ENCODE measurements at regions not wholly inside any gene's neighbourhood (a gene's known extent, or its start where the extent isn't known, plus 50 kb on each side); places are given as distances from the start of the nearest gene placed in this dataset.

DNA sequence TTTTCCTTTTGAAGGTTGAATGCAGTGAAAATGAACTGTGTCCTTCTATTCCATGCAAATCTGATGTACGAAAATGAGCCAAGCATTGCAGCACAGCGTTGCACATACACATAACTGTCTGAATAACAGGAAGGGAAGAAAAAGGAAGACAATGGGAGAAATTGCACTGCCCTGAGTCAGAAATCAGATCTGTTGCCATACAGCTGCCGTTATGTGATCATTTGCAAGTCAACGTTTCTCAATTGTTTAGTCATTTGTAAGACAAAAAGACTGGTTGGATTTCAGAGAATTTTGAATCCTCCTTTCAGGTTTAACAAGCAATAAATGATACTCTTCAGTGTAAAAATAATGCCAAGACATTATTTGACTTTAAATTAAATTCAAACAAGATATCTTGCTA lies 284.1 kb downstream of the DSEL start:
- WGBS, 2 donors, result 55 to 58% methylated on average over 4 of the region's 4 CpGs

DNA sequence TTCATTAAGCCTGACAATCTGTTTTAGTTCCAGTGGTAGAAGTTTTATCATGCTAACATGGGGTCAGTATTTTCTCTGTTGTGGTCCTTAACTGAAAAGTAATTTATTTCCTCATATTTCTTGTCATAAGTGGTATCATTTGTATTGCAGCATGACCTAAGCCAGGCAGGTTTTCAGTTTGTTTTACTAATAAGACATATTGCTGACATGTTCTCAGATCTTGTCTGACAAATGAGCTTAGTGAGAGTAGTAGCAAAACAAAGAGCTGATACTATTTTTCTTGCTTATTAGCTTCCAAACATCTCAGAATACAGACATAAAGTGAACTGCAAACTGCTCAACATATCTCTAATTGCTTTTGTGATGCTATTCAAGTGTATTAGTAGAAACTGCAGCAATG lies 293.6 kb downstream of the DSEL start:
- Histone ChIP-seq H3K36me3 (ENCODE audit: control insufficient read depth in 4 of 4, insufficient read depth in 4 of 4, low read length in 4 of 4) (no peaks in the 10 kb centered on the region), H3K4me3 (no peak overlapping the region), H3K27me3 (ENCODE audit: control insufficient read depth in 3 of 3, insufficient read depth in 3 of 3, low read length in 2 of 3) (peaks cover 0 to 3% (median 0%) of the 10 kb centered on the region in 3 donors), H3K9ac (ENCODE audit: insufficient read depth in 1 of 2, low read length in 2 of 2) (no peak overlapping the region), H3K4me1 (ENCODE audit: control insufficient read depth in 5 of 5, insufficient read depth in 5 of 5, low read length in 5 of 5) (no peaks in the 10 kb centered on the region), H3K27ac (ENCODE audit: low read depth in 1 of 2, low read length in 1 of 2) (no peak overlapping the region), H3K9me3 (ENCODE audit: control insufficient read depth in 4 of 4, insufficient read depth in 3 of 4, low read length in 3 of 4) (no peaks in the 10 kb centered on the region)
- TF ChIP-seq, protein P1, sequence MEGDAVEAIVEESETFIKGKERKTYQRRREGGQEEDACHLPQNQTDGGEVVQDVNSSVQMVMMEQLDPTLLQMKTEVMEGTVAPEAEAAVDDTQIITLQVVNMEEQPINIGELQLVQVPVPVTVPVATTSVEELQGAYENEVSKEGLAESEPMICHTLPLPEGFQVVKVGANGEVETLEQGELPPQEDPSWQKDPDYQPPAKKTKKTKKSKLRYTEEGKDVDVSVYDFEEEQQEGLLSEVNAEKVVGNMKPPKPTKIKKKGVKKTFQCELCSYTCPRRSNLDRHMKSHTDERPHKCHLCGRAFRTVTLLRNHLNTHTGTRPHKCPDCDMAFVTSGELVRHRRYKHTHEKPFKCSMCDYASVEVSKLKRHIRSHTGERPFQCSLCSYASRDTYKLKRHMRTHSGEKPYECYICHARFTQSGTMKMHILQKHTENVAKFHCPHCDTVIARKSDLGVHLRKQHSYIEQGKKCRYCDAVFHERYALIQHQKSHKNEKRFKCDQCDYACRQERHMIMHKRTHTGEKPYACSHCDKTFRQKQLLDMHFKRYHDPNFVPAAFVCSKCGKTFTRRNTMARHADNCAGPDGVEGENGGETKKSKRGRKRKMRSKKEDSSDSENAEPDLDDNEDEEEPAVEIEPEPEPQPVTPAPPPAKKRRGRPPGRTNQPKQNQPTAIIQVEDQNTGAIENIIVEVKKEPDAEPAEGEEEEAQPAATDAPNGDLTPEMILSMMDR (IDR thresholded peaks at IDR 0.05; ENCODE audit: control extremely low read depth, extremely low read depth), result no peak
- DNase-seq (no peak), ATAC-seq (ENCODE audit: insufficient read depth, low FRiP score) (no peak)

More for the DNA sequence above, 284.1 kb downstream of the DSEL start:
- no peaks in the 10 kb centered on the region for H3K4me1 ChIP-seq (ENCODE audit: control insufficient read depth in 5 of 5, insufficient read depth in 5 of 5, low read length in 5 of 5)
- no peaks in the 10 kb centered on the region for H3K9me3 ChIP-seq (ENCODE audit: control insufficient read depth in 4 of 4, insufficient read depth in 3 of 4, low read length in 3 of 4)
- no peak overlapping the region for H3K27ac ChIP-seq (ENCODE audit: low read depth in 1 of 2, low read length in 1 of 2)
- TF ChIP-seq, protein P1 (IDR thresholded peaks at IDR 0.05; ENCODE audit: control extremely low read depth, extremely low read depth), result no peak
- no peak overlapping the region for H3K4me3 ChIP-seq
- DNase-seq (no peak), ATAC-seq (ENCODE audit: insufficient read depth, low FRiP score) (no peak)
- H3K36me3 ChIP-seq (ENCODE audit: control insufficient read depth in 4 of 4, insufficient read depth in 4 of 4, low read length in 4 of 4), result no peaks in the 10 kb centered on the region
- no peak overlapping the region for H3K9ac ChIP-seq (ENCODE audit: insufficient read depth in 1 of 2, low read length in 2 of 2)
- no peaks in the 10 kb centered on the region for H3K27me3 ChIP-seq (ENCODE audit: control insufficient read depth in 3 of 3, insufficient read depth in 3 of 3, low read length in 2 of 3)

DNA sequence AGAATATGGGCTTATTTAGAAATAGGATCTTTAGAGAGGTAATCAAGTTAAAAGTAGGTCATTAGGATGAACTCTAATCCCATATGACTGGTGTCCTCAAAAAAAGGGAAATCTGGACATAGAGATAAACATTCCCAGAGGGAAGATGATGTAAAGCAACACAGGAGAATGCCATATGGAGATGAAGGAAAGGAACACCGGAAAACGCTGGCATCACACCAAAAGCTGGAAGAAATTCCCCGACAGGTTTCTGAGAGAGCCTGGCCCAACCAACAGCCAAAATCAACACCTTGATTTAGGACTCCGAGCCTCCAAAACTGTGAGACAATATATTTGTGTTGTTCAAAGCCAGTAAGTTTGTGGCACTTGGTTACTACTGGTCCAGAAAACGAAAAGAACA lies 296.7 kb downstream of the DSEL start:
- Histone ChIP-seq H3K36me3 (ENCODE audit: control insufficient read depth in 4 of 4, insufficient read depth in 4 of 4, low read length in 4 of 4) (no peaks in the 10 kb centered on the region), H3K9me3 (ENCODE audit: control insufficient read depth in 4 of 4, insufficient read depth in 3 of 4, low read length in 3 of 4) (no peaks in the 10 kb centered on the region), H3K9ac (ENCODE audit: insufficient read depth in 1 of 2, low read length in 2 of 2) (no peak overlapping the region), H3K4me1 (ENCODE audit: control insufficient read depth in 5 of 5, insufficient read depth in 5 of 5, low read length in 5 of 5) (no peaks in the 10 kb centered on the region), H3K27ac (ENCODE audit: low read depth in 1 of 2, low read length in 1 of 2) (no peak overlapping the region), H3K4me3 (no peak overlapping the region), H3K27me3 (ENCODE audit: control insufficient read depth in 3 of 3, insufficient read depth in 3 of 3, low read length in 2 of 3) (peaks cover 0 to 3% (median 0%) of the 10 kb centered on the region in 3 donors)
- no peak for DNase-seq
- TF ChIP-seq, protein P1 (IDR thresholded peaks at IDR 0.05; ENCODE audit: control extremely low read depth, extremely low read depth), result no peak
- ATAC-seq (ENCODE audit: insufficient read depth, low FRiP score), result no peak
- WGBS, 2 donors, result 76 to 85% methylated on average over 5 of the region's 5 CpGs

DNA sequence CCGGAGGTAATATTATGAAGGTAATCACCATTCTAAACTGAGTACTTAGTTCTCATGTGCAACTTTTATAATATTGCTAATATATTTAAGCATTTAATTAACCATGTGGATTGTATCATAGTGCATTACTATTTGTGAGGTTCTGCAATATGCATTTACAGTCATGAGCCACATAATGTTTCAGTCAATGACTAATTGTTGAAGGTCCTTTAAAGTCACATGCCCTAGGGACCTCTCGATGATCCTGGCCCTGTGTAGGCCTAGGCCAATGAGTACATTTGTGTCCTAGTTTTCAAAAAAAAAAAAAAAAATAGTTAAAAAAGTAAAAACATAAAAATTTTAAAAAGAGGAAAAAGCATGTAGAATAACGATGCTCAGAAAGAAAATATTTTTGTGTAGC lies 298.0 kb downstream of the DSEL start:
- Histone ChIP-seq H3K4me3 (no peak overlapping the region), H3K9me3 (ENCODE audit: control insufficient read depth in 4 of 4, insufficient read depth in 3 of 4, low read length in 3 of 4) (no peaks in the 10 kb centered on the region), H3K27ac (ENCODE audit: low read depth in 1 of 2, low read length in 1 of 2) (no peak overlapping the region), H3K4me1 (ENCODE audit: control insufficient read depth in 5 of 5, insufficient read depth in 5 of 5, low read length in 5 of 5) (no peaks in the 10 kb centered on the region), H3K27me3 (ENCODE audit: control insufficient read depth in 3 of 3, insufficient read depth in 3 of 3, low read length in 2 of 3) (peaks cover 0 to 3% (median 0%) of the 10 kb centered on the region in 3 donors), H3K9ac (ENCODE audit: insufficient read depth in 1 of 2, low read length in 2 of 2) (no peak overlapping the region), H3K36me3 (ENCODE audit: control insufficient read depth in 4 of 4, insufficient read depth in 4 of 4, low read length in 4 of 4) (no peaks in the 10 kb centered on the region)
- no peak for ATAC-seq (ENCODE audit: insufficient read depth, low FRiP score)
- DNase-seq, result no peak
- WGBS, 2 donors, result 89 to 94% methylated on average over 3 of the region's 3 CpGs
- TF ChIP-seq, protein P1 (IDR thresholded peaks at IDR 0.05; ENCODE audit: control extremely low read depth, extremely low read depth), result no peak
